ENCODE measurements at regions not wholly inside any gene's neighbourhood (a gene's known extent, or its start where the extent isn't known, plus 50 kb on each side); places are given as distances from the start of the nearest gene placed in this dataset.

DNA sequence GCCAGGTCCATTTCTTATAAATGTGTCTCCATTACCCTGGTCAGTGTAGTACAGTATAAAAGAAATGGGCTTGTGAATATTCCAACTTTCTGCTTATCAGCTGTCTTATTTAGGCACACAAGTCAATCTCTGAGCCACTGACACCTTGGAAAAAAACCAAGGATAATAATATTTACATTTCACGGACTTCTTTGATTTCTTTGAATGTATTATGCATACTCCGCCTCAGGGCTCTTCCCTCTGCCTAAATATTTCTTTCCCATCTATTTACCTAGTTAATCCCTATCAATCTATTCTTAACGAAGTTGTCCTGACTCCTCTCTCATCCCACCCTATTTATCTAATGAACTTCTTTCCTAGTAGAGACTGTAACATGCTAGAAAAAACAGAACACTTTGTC is 253.8 kb downstream of the CRPPA start:
- ChIA-PET CTCF (no interaction called here), POLR2A (no interaction called here)
- H3K27ac Mint-ChIP-seq = no peak overlapping the region
- no peaks in the 10 kb centered on the region for H3K4me1 Mint-ChIP-seq (ENCODE audit: low read depth)
- H3K27me3 Mint-ChIP-seq (ENCODE audit: low read depth) = no peaks in the 10 kb centered on the region
- ATAC-seq (no peak), DNase-seq (no peak)
- H3K4me3 Mint-ChIP-seq = no peak overlapping the region
- H3K36me3 Mint-ChIP-seq (ENCODE audit: low read depth) = no peaks in the 10 kb centered on the region
- no peaks in the 10 kb centered on the region for H3K9me3 Mint-ChIP-seq (ENCODE audit: insufficient read depth)

- no peak for ATAC-seq
- no peak for DNase-seq
- ChIA-PET CTCF (no interaction called here), POLR2A (no interaction called here)
- Mint-ChIP-seq H3K4me1 (ENCODE audit: low read depth) (no peaks in the 10 kb centered on the region), H3K27me3 (ENCODE audit: low read depth) (no peaks in the 10 kb centered on the region), H3K4me3 (no peak overlapping the region), H3K9me3 (ENCODE audit: insufficient read depth) (peaks cover 12% of the 10 kb centered on the region), H3K36me3 (ENCODE audit: low read depth) (no peaks in the 10 kb centered on the region), H3K27ac (no peak overlapping the region)
These were observed 277.0 kb downstream of the CRPPA start for GRCh38 chr7:16144361-16144760.

DNA sequence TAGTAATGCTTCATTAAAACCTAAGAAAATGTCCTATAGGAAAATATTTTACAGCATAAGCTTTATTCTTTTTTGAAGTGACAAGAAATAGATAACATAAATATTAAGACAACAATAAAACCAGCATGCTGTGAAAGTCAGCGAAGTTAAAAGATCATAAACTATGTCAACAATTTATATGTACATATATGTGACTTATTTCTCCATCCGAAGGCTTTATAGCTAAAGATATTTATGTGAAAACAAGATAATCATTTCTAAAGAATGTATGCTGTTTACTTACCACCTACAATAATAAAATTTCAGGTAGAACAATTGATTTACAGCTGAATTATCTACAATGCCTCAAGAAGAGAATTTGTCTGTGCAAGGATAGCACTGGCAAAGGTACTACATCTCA is 283.4 kb downstream of the CRPPA start:
- Mint-ChIP-seq H3K4me1 (ENCODE audit: low read depth) (no peaks in the 10 kb centered on the region), H3K4me3 (no peak overlapping the region), H3K27ac (no peak overlapping the region), H3K27me3 (ENCODE audit: low read depth) (no peaks in the 10 kb centered on the region), H3K36me3 (ENCODE audit: low read depth) (no peaks in the 10 kb centered on the region), H3K9me3 (ENCODE audit: insufficient read depth) (no peaks in the 10 kb centered on the region)
- ChIA-PET CTCF (no interaction called here), POLR2A (no interaction called here)
- ATAC-seq = no peak
- no peak for DNase-seq

- H3K9me3 Mint-ChIP-seq (ENCODE audit: insufficient read depth) = no peaks in the 10 kb centered on the region
- H3K27ac Mint-ChIP-seq = no peak overlapping the region
- DNase-seq (no peak), ATAC-seq (no peak)
- POLR2A ChIA-PET = no interaction called here
- H3K36me3 Mint-ChIP-seq (ENCODE audit: low read depth) = no peaks in the 10 kb centered on the region
- H3K4me3 Mint-ChIP-seq = no peak overlapping the region
- no peaks in the 10 kb centered on the region for H3K27me3 Mint-ChIP-seq (ENCODE audit: low read depth)
- CTCF ChIA-PET = interaction anchor here (0.8 kb wide), 1 partner anchor 40 kb away, joined by 3 read pairs; no protein-coding TSS in a partner anchor
- H3K4me1 Mint-ChIP-seq (ENCODE audit: low read depth) = no peaks in the 10 kb centered on the region
These were observed 284.4 kb downstream of the CRPPA start for GRCh38 chr7:16136896-16137295.

DNA sequence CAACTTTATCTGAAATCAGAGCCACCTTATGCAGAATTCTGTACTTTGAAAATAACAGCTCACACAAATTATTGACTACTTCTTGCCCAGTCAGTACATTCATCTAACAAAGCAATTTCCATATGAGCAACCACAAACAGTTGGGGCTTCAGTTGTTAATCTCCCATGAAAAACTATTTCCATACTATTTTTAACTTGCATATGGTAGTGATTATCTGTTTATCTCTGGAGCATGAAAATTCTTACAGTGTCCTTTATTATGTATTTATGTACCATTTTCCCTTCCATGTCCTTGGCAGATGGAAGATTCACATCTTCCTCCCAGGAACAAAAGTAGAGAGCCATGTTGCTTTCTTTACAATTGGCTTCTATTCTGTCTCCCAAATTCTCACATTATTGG is 285.7 kb downstream of the CRPPA start:
- no peak for ATAC-seq
- Mint-ChIP-seq H3K27me3 (ENCODE audit: low read depth) (no peaks in the 10 kb centered on the region), H3K36me3 (ENCODE audit: low read depth) (no peaks in the 10 kb centered on the region)

GRCh38 chr7:16130111-16131110 is 290.9 kb downstream of the CRPPA start:
- no peaks in the 10 kb centered on the region for H3K36me3 Mint-ChIP-seq (ENCODE audit: low read depth)
- no peak overlapping the region for H3K4me3 Mint-ChIP-seq
- DNase-seq = no peak
- CTCF ChIA-PET = no interaction called here
- H3K4me1 Mint-ChIP-seq (ENCODE audit: low read depth) = no peaks in the 10 kb centered on the region
- POLR2A ChIA-PET = no interaction called here
- H3K27ac Mint-ChIP-seq = no peak overlapping the region
- H3K9me3 Mint-ChIP-seq (ENCODE audit: insufficient read depth) = no peaks in the 10 kb centered on the region
- H3K27me3 Mint-ChIP-seq (ENCODE audit: low read depth) = no peaks in the 10 kb centered on the region
- no peak for ATAC-seq

More for the DNA sequence above, 285.7 kb downstream of the CRPPA start:
- CTCF ChIA-PET = no interaction called here
- H3K4me3 Mint-ChIP-seq = no peak overlapping the region
- no peaks in the 10 kb centered on the region for H3K4me1 Mint-ChIP-seq (ENCODE audit: low read depth)
- POLR2A ChIA-PET = no interaction called here
- H3K9me3 Mint-ChIP-seq (ENCODE audit: insufficient read depth) = no peaks in the 10 kb centered on the region
- no peak overlapping the region for H3K27ac Mint-ChIP-seq
- no peak for DNase-seq

DNA sequence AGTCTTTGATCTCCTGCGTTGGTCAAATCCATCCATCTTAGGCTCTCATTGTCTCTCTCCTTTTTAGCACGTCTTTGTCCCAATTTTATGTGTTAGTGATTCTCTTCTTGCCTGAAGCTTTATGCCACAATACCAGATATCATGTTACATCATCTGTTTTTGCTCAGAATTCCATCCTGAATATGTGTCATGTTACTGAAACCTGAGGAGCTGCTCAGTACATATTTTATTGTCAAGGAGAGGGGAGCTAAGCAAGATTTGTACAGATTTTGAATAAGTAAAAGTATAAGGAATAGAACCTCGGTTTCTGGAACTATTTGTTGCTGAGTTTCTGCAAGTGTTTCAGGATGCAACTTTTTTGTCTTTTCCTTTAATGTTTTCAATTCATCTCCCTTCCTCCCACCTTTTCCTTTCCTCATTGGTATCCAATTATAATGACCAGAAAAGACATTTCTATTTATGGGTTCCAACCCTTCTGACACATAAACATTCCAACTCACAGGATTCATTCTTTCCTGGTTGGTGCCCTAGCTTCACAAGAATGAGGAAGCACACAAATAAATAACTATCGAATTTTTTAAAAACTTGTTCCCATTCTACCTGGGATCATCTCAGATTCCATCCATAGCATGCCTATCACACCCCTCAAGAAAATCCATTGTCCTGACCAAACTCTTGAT is 291.8 kb downstream of the CRPPA start:
- POLR2A ChIA-PET = no interaction called here
- H3K27me3 Mint-ChIP-seq (ENCODE audit: low read depth) = no peaks in the 10 kb centered on the region
- no peak overlapping the region for H3K27ac Mint-ChIP-seq
- CTCF ChIA-PET = no interaction called here
- H3K4me3 Mint-ChIP-seq = no peak overlapping the region
- no peak for DNase-seq
- ATAC-seq = no peak
- no peaks in the 10 kb centered on the region for H3K9me3 Mint-ChIP-seq (ENCODE audit: insufficient read depth)
- no peaks in the 10 kb centered on the region for H3K4me1 Mint-ChIP-seq (ENCODE audit: low read depth)
- no peaks in the 10 kb centered on the region for H3K36me3 Mint-ChIP-seq (ENCODE audit: low read depth)

- ATAC-seq (no peak), DNase-seq (no peak)
- no peaks in the 10 kb centered on the region for H3K9me3 Mint-ChIP-seq (ENCODE audit: insufficient read depth)
- H3K27ac Mint-ChIP-seq = no peak overlapping the region
- no peak overlapping the region for H3K4me3 Mint-ChIP-seq
- ChIA-PET POLR2A (no interaction called here), CTCF (no interaction called here)
- no peaks in the 10 kb centered on the region for H3K27me3 Mint-ChIP-seq (ENCODE audit: low read depth)
- H3K36me3 Mint-ChIP-seq (ENCODE audit: low read depth) = no peaks in the 10 kb centered on the region
- no peaks in the 10 kb centered on the region for H3K4me1 Mint-ChIP-seq (ENCODE audit: low read depth)
These were observed 298.1 kb downstream of the CRPPA start for GRCh38 chr7:16123117-16123770.

- H3K4me1 Mint-ChIP-seq (ENCODE audit: low read depth) = no peaks in the 10 kb centered on the region
- H3K27me3 Mint-ChIP-seq (ENCODE audit: low read depth) = no peaks in the 10 kb centered on the region
- CTCF ChIA-PET = no interaction called here
These were observed 299.4 kb downstream of the CRPPA start for GRCh38 chr7:16121876-16122390.

DNA sequence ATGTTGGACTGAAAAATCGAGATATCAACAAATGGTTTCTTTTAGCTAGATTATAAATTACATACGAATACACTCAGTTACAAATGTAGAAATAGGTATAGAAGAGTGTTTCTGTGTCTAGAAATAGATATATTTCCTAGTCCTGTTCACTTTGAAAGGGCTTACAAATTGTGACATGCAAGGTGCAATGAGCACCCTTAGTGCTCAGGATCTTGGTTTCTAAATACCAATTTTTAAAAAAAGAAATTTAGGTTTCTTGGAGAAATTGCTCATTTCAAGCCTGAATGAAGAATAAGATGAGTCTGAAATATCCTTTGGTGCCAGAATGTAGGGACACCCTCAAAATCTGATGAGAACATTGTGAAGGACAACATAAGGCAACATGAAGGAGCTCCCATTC is 306.0 kb downstream of the CRPPA start:
- Mint-ChIP-seq H3K4me1 (ENCODE audit: low read depth) (peaks cover 4% of the 10 kb centered on the region), H3K4me3 (no peak overlapping the region), H3K27me3 (ENCODE audit: low read depth) (no peaks in the 10 kb centered on the region), H3K9me3 (ENCODE audit: insufficient read depth) (no peaks in the 10 kb centered on the region), H3K27ac (no peak overlapping the region), H3K36me3 (ENCODE audit: low read depth) (no peaks in the 10 kb centered on the region)
- POLR2A ChIA-PET = no interaction called here
- DNase-seq (no peak), ATAC-seq (no peak)
- CTCF ChIA-PET = no interaction called here

More at GRCh38 chr7:16121876-16122390, 299.4 kb downstream of the CRPPA start:
- Mint-ChIP-seq H3K36me3 (ENCODE audit: low read depth) (no peaks in the 10 kb centered on the region), H3K9me3 (ENCODE audit: insufficient read depth) (no peaks in the 10 kb centered on the region), H3K27ac (no peak overlapping the region), H3K4me3 (no peak overlapping the region)
- ATAC-seq = no peak
- POLR2A ChIA-PET = no interaction called here
- no peak for DNase-seq

- no peaks in the 10 kb centered on the region for H3K36me3 Mint-ChIP-seq (ENCODE audit: low read depth)
- no peak overlapping the region for H3K4me3 Mint-ChIP-seq
- no peak for ATAC-seq
- H3K27ac Mint-ChIP-seq = no peak overlapping the region
- no peaks in the 10 kb centered on the region for H3K27me3 Mint-ChIP-seq (ENCODE audit: low read depth)
- ChIA-PET CTCF (no interaction called here), POLR2A (no interaction called here)
- H3K4me1 Mint-ChIP-seq (ENCODE audit: low read depth) = peaks cover 4% of the 10 kb centered on the region
- DNase-seq = no peak
- no peaks in the 10 kb centered on the region for H3K9me3 Mint-ChIP-seq (ENCODE audit: insufficient read depth)
These were observed 306.7 kb downstream of the CRPPA start for GRCh38 chr7:16114633-16115032.

GRCh38 chr7:16114071-16114470 is 307.3 kb downstream of the CRPPA start:
- POLR2A ChIA-PET = no interaction called here
- Mint-ChIP-seq H3K4me3 (no peak overlapping the region), H3K36me3 (ENCODE audit: low read depth) (no peaks in the 10 kb centered on the region), H3K4me1 (ENCODE audit: low read depth) (peaks cover 4% of the 10 kb centered on the region), H3K27ac (no peak overlapping the region), H3K9me3 (ENCODE audit: insufficient read depth) (peaks cover 3% of the 10 kb centered on the region), H3K27me3 (ENCODE audit: low read depth) (no peaks in the 10 kb centered on the region)
- DNase-seq (no peak), ATAC-seq (no peak)
- CTCF ChIA-PET = no interaction called here

Measured in activated CD8-positive, alpha-beta T cell treated with anti-CD3 and anti-CD28 coated beads, Interleukin-2, amount 10 ng/mL, durations not matched to agents 7 days and 5 days (primary cell).